HUES6 (cell line): ENCODE measurements at regions not wholly inside any gene's neighbourhood (a gene's known extent, or its start where the extent isn't known, plus 50 kb on each side); places are given as distances from the start of the nearest gene placed in this dataset.
"Not testable (repeated sequence)": the region's sequence is repeated elsewhere in the genome, so short reads cannot be mapped to it uniquely, and the experiment has no call there.

ENCODE experiments used
- H3K27ac ChIP-seq: 2 replicates; pipeline ENCODE4 v1.7.0; 2013; ENCODE audit warnings: low read depth, mild to moderate bottlenecking, low read length, inconsistent platforms
- H3K27me3 ChIP-seq: 2 replicates; pipeline ENCODE4 v1.6.1; 2013; ENCODE audit warnings: low read length; ENCODE audit not compliant: control insufficient read depth, insufficient read depth
- H3K36me3 ChIP-seq: 2 replicates; pipeline ENCODE4 v1.6.1; 2013; ENCODE audit warnings: low read length; ENCODE audit not compliant: control insufficient read depth, insufficient read depth
- H3K4me1 ChIP-seq: 2 replicates; pipeline ENCODE4 v1.6.1; 2013; ENCODE audit warnings: low read length; ENCODE audit not compliant: control insufficient read depth, insufficient read depth
- H3K4me3 ChIP-seq: 2 replicates; pipeline ENCODE4 v1.5.1; 2013; ENCODE audit warnings: low read depth, low read length
- H3K9ac ChIP-seq: one replicate; pipeline ENCODE4 v1.6.1; 2013; ENCODE audit warnings: mild to moderate bottlenecking, low read length
- H3K9me3 ChIP-seq: 2 replicates; pipeline ENCODE4 v1.6.1; 2013; ENCODE audit warnings: low read depth, low read length; ENCODE audit not compliant: control insufficient read depth, insufficient read depth

DNA sequence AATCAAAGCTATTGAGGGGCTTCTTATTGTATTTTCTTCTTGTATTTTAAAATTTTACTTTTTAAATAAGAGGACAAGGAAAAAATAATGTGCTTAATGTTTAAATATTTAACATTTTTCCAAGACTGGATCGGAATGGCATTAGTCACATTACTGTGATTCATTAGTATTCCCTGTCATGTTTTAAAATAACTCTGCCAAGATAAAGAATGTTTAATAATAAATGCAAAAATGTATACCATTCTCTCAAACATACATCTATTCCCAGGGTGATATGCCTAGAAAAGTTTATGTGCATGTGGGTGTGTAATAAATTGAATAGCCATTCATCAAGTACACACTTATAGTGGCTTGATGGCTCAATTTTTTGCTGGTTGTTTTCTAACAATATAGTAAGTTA lies 936.1 kb downstream of the PLOD2 start:
- no peaks in the 10 kb centered on the region for H3K27me3 ChIP-seq
- H3K4me1 ChIP-seq = no peaks in the 10 kb centered on the region
- H3K27ac ChIP-seq = no peak overlapping the region
- no peaks in the 10 kb centered on the region for H3K36me3 ChIP-seq
- H3K4me3 ChIP-seq = no peak overlapping the region
- H3K9me3 ChIP-seq = no peaks in the 10 kb centered on the region; the same call in 1 of the 2 replicates
- H3K9ac ChIP-seq = no peak overlapping the region

DNA sequence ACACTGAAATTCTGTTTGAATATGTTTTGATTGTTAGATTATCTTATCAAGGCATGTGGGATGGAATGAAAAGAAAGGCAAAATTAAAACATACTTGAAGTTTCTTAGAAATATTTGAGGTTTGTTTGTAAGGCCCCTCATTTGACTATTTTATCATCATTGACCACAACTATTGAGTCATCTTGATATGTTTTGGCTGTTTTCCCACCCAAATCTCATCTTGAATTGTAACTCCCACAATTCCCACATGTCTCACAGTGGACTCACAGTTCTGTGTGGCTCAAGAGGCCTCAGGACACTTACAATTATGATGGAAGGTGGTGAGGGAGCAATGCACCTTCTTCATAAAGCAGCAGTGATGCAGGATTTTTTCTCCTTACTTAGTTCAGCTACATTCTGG lies 917.1 kb downstream of the PLOD2 start:
- no peaks in the 10 kb centered on the region for H3K4me1 ChIP-seq
- H3K36me3 ChIP-seq = no peaks in the 10 kb centered on the region
- no peak overlapping the region for H3K4me3 ChIP-seq
- H3K9ac ChIP-seq = no peak overlapping the region
- no peaks in the 10 kb centered on the region for H3K27me3 ChIP-seq
- H3K9me3 ChIP-seq = peaks cover 18% of the 10 kb centered on the region
- H3K27ac ChIP-seq = no peak overlapping the region

DNA sequence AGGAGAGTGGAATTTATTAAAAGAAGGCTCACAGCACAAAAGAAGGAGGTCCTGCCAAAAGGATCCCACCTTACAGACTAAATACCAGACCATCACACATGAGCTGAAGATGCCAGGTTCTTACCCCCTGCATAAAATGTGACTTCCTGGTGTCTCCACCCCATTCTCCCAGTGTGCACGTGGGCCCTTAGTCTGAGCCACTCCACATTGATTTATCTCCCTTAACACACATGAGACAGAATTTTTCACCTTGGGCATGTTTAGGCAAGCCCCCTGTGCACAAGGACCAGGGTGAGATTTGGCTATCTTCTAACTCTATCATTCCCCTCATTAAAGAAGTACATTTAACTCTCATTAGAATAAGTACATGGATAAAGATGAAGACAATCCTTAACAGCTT lies 916.7 kb downstream of the PLOD2 start:
- Histone ChIP-seq H3K27ac (no peak overlapping the region), H3K4me1 (no peaks in the 10 kb centered on the region), H3K9ac (no peak overlapping the region), H3K4me3 (no peak overlapping the region), H3K27me3 (no peaks in the 10 kb centered on the region), H3K36me3 (no peaks in the 10 kb centered on the region), H3K9me3 (peaks cover 22% of the 10 kb centered on the region)

GRCh38 chr3:145246291-145246690 lies 914.7 kb downstream of the PLOD2 start:
- Histone ChIP-seq H3K4me3 (no peak overlapping the region), H3K36me3 (no peaks in the 10 kb centered on the region), H3K4me1 (no peaks in the 10 kb centered on the region), H3K9ac (no peak overlapping the region), H3K27me3 (no peaks in the 10 kb centered on the region), H3K9me3 (peaks cover 28% of the 10 kb centered on the region), H3K27ac (no peak overlapping the region)

- Histone ChIP-seq H3K27ac (no peak overlapping the region), H3K36me3 (no peaks in the 10 kb centered on the region), H3K27me3 (no peaks in the 10 kb centered on the region), H3K4me1 (no peaks in the 10 kb centered on the region), H3K9me3 (peaks cover 26% of the 10 kb centered on the region), H3K4me3 (no peak overlapping the region), H3K9ac (no peak overlapping the region)
These were observed 912.1 kb downstream of the PLOD2 start for GRCh38 chr3:145248928-145249327.

DNA sequence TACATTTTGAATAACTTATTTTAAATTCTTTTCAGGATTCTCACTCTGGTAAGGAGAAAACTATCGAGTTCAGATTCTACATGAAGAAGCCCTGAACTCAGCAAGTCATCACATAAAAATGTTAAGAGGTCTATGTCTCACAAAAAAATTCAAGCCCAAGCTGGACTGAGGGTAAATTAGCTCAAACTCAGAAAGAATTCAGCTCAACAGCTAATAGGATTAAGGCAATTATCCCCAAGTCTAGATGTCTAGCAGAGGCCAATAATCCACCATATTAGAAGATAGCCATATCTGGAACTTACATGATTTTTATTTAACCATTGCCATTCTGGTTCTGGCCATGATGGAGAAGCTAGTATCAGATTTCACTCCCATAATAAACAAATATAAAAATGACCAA lies 909.7 kb downstream of the PLOD2 start:
- H3K4me3 ChIP-seq = no peak overlapping the region
- H3K27me3 ChIP-seq = no peaks in the 10 kb centered on the region

GRCh38 chr3:145257967-145258366 lies 903.0 kb downstream of the PLOD2 start:
- not testable (repeated sequence) for H3K9me3 ChIP-seq, H3K9ac ChIP-seq, H3K36me3 ChIP-seq, H3K27me3 ChIP-seq, H3K4me3 ChIP-seq, H3K27ac ChIP-seq
- H3K4me1 ChIP-seq = peaks cover 13% of the 10 kb centered on the region; the same call in 1 of the 2 replicates

More for the DNA sequence above, 909.7 kb downstream of the PLOD2 start:
- H3K9ac ChIP-seq = no peak overlapping the region
- no peak overlapping the region for H3K27ac ChIP-seq
- no peaks in the 10 kb centered on the region for H3K4me1 ChIP-seq
- H3K36me3 ChIP-seq = no peaks in the 10 kb centered on the region
- peaks cover 24% of the 10 kb centered on the region for H3K9me3 ChIP-seq

DNA sequence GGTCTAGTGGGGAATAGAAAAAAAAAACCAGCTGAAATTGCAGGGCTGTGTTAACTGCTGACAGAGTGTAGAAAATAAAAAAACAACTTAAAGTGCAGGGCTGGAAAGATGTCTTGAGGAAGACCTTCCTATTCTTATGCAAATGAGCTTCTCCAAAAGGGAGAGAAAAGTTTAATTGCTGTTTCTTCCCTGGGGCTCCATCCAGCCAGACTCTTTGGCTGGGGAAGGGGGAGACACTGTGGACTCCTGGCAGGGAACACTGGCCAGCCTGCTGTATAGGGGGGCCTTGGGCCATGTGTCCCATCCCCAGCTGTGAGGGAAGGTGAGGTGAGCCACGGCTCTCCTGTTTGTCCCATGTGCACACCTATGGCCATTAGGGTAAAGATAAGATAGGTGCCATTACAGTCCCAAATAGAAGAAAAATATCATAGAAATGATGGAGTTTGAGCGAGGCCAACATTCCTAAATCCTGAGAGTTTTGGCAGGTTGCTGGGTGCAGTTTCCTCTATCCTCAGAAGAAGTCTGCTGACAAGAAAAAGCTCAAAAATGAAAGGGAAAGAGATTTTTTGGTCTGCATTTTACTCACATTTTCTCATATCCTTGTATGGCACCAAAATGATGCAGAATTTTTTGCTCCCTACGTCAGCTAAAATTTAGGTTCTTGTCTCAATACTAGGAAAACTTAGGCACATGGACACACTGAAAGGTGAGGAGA lies 901.7 kb downstream of the PLOD2 start:
- H3K36me3 ChIP-seq = no peaks in the 10 kb centered on the region
- no peak overlapping the region; the same call in 1 of the 2 replicates for H3K27ac ChIP-seq
- H3K4me1 ChIP-seq = peaks cover 13% of the 10 kb centered on the region; the same call in 1 of the 2 replicates
- H3K9me3 ChIP-seq = 0 out of 2 replicates have a peak, but pooled peaks cover 4% of the 10 kb centered on the region
- H3K27me3 ChIP-seq = no peaks in the 10 kb centered on the region
- H3K9ac ChIP-seq = no peak overlapping the region
- H3K4me3 ChIP-seq = no peak overlapping the region

DNA sequence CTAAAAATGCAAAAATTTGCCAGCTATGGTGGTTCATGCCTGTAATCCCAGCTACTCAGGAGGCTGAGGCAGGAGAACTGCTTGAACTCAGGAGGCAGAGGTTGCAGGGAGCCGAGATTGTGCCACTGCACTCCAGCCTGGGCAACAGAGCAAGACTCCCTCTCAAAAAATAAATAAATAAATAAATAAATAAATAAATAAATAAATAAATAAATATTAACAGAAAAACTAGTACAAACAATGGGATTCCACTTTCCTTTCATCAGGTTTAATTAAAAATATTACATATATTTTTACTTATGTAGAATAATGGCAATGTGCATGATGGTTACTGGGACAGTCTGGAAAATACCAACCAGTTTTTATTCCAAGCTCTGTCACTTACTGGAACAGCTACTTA lies 897.5 kb downstream of the PLOD2 start:
- H3K27me3 ChIP-seq, H3K4me3 ChIP-seq, H3K36me3 ChIP-seq, H3K9me3 ChIP-seq, H3K27ac ChIP-seq, H3K9ac ChIP-seq: not testable (repeated sequence)
- H3K4me1 ChIP-seq = peaks cover 12% of the 10 kb centered on the region; the same call in 1 of the 2 replicates

- Histone ChIP-seq H3K4me3 (no peak overlapping the region), H3K9ac (no peak overlapping the region), H3K27me3 (no peaks in the 10 kb centered on the region), H3K9me3 (no peaks in the 10 kb centered on the region), H3K36me3 (no peaks in the 10 kb centered on the region), H3K27ac (no peak overlapping the region), H3K4me1 (no peaks in the 10 kb centered on the region)
These were observed 894.6 kb downstream of the PLOD2 start for GRCh38 chr3:145266368-145266767.

GRCh38 chr3:145269106-145269505 lies 891.9 kb downstream of the PLOD2 start:
- Histone ChIP-seq H3K4me1 (no peaks in the 10 kb centered on the region), H3K27me3 (no peaks in the 10 kb centered on the region), H3K4me3 (no peak overlapping the region)

More at GRCh38 chr3:145269106-145269505, 891.9 kb downstream of the PLOD2 start:
- no peaks in the 10 kb centered on the region for H3K9me3 ChIP-seq
- H3K9ac ChIP-seq = no peak overlapping the region
- no peaks in the 10 kb centered on the region for H3K36me3 ChIP-seq
- H3K27ac ChIP-seq = no peak overlapping the region
